Loucy (cell line): ENCODE measurements at regions not wholly inside any gene's neighbourhood (a gene's known extent, or its start where the extent isn't known, plus 50 kb on each side); places are given as distances from the start of the nearest gene placed in this dataset.

Source experiments
- CTCF ChIP-seq: fragments of 200-600 bp; sonication (generic); conservative IDR thresholded peaks from 2 replicates; pipeline ENCODE4 v1.5.1; 2014; ENCODE audit warnings: mild to moderate bottlenecking, antibody characterized with exemption, low read length
- EZH2phosphoT487 ChIP-seq: fragments of 200-600 bp; IDR thresholded peaks from 2 replicates; pipeline ENCODE4 v1.6.1; 2018; ENCODE audit warnings: antibody characterized with exemption, mild to moderate bottlenecking, moderate library complexity, borderline replicate concordance

- TF ChIP-seq CTCF (no peak), EZH2phosphoT487 (no peak)
These were observed 56.1 kb upstream of the PRR23C start for GRCh38 chr3:139100821-139101220.
